ENCODE measurements at regions not wholly inside any gene's neighbourhood (a gene's known extent, or its start where the extent isn't known, plus 50 kb on each side); places are given as distances from the start of the nearest gene placed in this dataset.

GRCh38 chr2:126786765-126787164 lies 111.9 kb upstream of the TEX51 start:
- DNase-seq (ENCODE audit: low read depth, low spot score), result no peak
- CTCF ChIA-PET, result no interaction called here
- POLR2A ChIA-PET, result no interaction called here
- TF ChIP-seq CTCF (IDR thresholded peaks at IDR 0.05; ENCODE audit: insufficient read depth, low read length, missing control alignments), result no peak
- H3K4me3 ChIP-seq (ENCODE audit: low read depth, low read length), result no peak overlapping the region

DNA sequence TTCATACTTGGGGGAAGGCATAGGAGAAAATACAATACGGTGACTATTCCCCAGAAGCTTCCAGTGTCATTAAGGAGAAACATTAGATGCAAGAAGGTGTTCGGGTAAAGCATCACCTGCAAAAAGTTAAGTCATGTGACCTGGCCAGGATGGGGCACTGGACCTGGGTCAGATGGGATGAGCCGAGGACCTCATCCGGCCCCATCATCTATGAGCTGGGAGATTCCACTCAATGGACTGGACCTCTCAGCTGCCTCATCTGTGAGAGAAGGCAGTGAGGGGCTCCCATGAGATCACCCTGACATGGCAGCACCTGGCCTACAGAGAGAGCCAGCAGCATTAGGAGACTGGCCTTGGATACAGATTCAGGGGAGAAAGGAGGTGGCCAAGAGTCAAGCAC lies 111.4 kb upstream of the TEX51 start:
- ChIA-PET POLR2A (no interaction called here), CTCF (interaction anchor here (1.6 kb wide), 1 partner anchor 9 kb away, joined by 6 read pairs; no protein-coding TSS in a partner anchor)
- no peak for TF ChIP-seq CTCF (IDR thresholded peaks at IDR 0.05; ENCODE audit: insufficient read depth, low read length, missing control alignments)
- no peak for DNase-seq (ENCODE audit: low read depth, low spot score)
- no peak overlapping the region for H3K4me3 ChIP-seq (ENCODE audit: low read depth, low read length)

GRCh38 chr2:126788113-126788512 lies 110.6 kb upstream of the TEX51 start:
- no peak overlapping the region for H3K4me3 ChIP-seq (ENCODE audit: low read depth, low read length)
- no peak for DNase-seq (ENCODE audit: low read depth, low spot score)
- ChIA-PET CTCF (interaction anchor here (1.6 kb wide), 1 partner anchor 10 kb away, joined by 6 read pairs; no protein-coding TSS in a partner anchor), POLR2A (no interaction called here)
- TF ChIP-seq CTCF (IDR thresholded peaks at IDR 0.05; ENCODE audit: insufficient read depth, low read length, missing control alignments), result no peak

DNA sequence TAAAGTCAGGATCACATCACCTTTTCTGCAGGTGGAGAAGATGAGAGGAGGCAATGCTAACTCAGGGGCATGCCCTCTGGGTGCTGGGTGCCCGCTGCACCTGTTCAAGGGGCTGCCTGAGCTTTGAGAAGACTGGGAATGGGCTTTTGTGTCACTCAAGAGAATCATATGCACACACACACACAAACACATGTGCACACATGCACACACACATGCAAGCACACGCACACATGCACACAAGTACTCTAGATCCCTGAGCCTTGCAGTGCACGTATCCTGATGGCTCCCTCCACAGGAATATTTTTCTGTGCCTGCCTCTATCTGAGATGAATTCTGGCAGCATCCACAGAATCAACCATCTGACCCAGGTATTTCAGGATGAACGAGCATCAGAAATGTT lies 110.0 kb upstream of the TEX51 start:
- no peak overlapping the region for H3K4me3 ChIP-seq (ENCODE audit: low read depth, low read length)
- TF ChIP-seq CTCF (IDR thresholded peaks at IDR 0.05; ENCODE audit: insufficient read depth, low read length, missing control alignments), result no peak
- no peak for DNase-seq (ENCODE audit: low read depth, low spot score)
- ChIA-PET POLR2A (no interaction called here), CTCF (interaction anchor here (1.6 kb wide), 1 partner anchor 11 kb away, joined by 6 read pairs; no protein-coding TSS in a partner anchor)

- no peak for DNase-seq (ENCODE audit: low read depth, low spot score)
- H3K4me3 ChIP-seq (ENCODE audit: low read depth, low read length), result no peak overlapping the region
- ChIA-PET CTCF (interaction anchor here (0.8 kb wide), 1 partner anchor 12 kb away, joined by 3 read pairs; no protein-coding TSS in a partner anchor), POLR2A (no interaction called here)
- no peak for TF ChIP-seq CTCF (IDR thresholded peaks at IDR 0.05; ENCODE audit: insufficient read depth, low read length, missing control alignments)
Measured at GRCh38 chr2:126790987-126791780, 107.5 kb upstream of the TEX51 start.

DNA sequence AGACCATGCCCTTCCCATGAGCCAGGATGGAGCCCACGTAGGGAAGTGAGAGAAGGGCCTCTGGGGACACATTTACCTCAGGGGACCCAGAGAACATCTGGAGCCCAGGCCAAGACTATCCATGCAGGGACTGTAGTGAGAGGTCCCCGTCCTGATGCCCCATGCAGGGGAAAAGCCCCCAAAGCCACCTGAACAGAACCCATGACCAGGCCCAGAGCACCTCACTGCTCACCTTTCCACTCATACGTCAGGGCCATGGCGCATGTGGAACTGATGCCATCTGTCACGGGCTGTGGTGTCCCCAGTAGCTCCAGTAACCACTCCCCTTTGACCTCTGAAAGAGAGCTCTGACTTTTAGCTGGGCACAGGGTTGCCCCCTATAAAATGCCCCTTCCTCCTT lies 106.5 kb upstream of the TEX51 start:
- no peak for DNase-seq (ENCODE audit: low read depth, low spot score)
- no peak for TF ChIP-seq CTCF (IDR thresholded peaks at IDR 0.05; ENCODE audit: insufficient read depth, low read length, missing control alignments)
- no peak overlapping the region for H3K4me3 ChIP-seq (ENCODE audit: low read depth, low read length)
- ChIA-PET POLR2A (no interaction called here), CTCF (no interaction called here)
